Epidermal melanocyte (primary cell): ENCODE measurements at regions not wholly inside any gene's neighbourhood (a gene's known extent, or its start where the extent isn't known, plus 50 kb on each side); places are given as distances from the start of the nearest gene placed in this dataset.
A peak's percentile ranks its signal among the peaks of the same experiment; 100 is the strongest.

Experiments
- DNase-seq: peaks from one replicate; pipeline ENCODE4 v3.0.0; 2011; ENCODE audit warnings: low spot score; ENCODE audit not compliant: insufficient read length

DNA sequence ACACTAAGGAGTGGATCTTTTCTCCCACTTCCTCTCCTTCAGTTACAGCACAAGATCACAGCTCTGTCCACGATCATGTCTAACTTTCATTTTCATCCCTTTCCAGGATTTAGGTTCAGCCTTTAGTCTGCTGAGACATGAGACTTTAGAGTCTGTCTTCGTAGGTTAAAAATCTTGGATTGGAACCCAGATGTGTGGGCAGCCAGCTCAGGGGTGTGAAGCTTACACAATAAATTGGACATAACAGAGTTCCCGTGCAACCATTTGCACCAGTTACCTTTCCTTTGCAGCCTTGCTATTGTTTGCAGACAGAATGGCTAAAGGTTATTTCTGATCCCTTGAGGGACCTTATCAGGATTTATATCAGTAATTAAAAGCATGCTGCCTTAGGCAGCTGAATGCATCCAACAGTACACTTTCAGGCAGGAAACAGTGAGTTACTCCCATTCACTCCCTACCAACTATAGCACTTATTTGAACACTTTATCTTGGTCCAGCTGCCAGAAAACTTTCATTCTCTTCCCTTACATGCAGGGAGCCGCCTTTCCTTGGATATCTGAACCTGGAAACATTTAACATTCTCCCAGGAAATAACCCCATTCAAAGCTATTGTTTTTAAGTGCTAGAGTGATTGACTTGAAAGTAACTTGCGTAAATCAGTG is 87.3 kb downstream of the TMEM100 start:
- no peak for DNase-seq

- DNase-seq: no peak
Measured at GRCh38 chr17:55634702-55635101, 88.0 kb downstream of the TMEM100 start.

GRCh38 chr17:55632893-55633292 is 89.8 kb downstream of the TMEM100 start:
- DNase-seq: no peak

- no peak for DNase-seq
Measured at GRCh38 chr17:55632236-55632635, 90.4 kb downstream of the TMEM100 start.

DNA sequence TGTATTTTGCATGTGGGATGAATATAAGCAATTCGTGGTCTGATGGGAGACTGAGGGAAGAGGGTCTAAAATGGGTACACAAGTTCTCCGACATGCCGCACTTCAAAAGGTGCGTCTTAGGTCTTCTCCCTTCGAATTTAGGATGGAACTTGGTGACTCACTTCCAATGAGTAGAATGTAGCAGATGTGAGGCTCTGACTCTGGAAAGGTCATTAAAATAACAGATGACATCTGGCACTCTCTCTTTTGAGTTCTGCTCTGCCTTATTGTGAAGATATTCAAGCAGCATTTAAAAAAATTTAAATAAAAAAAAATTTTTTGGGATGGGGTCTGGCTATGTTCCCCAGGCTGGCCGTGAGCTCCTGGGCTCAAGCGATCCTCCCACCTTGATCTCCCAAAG is 92.7 kb downstream of the TMEM100 start:
- DNase-seq: peak; percentile 21

DNA sequence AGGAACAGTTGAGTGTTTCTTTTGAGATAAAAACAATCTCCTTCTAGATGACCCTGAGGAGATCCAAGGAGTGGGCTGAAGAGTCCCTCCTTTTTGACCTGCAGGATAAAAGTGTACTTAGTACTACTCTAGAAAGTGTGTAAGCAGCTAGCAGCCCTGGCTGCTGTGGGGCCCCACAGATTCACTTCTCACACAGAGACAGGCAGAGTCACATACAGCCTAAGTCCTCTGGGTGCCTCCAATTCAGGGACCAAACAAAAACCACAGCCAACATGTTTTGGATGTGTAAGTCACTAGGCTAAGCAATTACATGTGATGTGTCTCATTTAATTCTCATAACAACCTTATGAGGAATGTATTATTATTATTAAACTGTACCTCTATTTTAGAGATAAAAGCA is 97.1 kb downstream of the TMEM100 start:
- no peak for DNase-seq

DNA sequence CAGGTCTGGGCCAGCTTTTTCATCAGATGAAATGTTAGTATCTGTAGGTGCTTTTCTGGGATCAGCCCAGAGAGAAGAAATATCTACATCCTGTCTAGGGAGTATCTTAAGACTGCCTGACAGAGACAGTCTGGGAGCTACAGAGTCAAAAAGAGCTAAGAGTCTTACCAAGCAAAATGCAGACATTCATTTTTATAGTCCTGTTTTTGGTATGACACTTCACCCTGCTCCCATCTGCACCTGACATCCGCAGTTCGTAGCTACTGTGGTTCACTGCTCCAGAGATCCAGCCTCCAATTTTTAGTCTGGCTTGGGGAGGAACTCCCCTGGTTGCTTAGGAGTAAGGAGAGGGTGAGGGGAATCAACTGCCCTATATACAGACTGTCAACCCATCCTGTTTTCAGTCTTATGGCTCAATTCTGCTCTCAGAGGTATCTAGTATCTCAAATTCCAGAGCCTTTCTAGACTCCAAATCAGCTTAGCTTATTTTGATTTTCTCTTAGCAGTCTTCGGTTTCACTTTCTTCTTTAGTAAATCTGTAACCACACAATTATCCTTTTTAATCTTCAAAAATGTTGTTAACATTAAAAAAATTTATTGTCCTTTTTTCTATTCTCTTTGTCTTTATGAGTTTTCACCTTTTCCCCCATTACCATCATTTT is 97.8 kb downstream of the TMEM100 start:
- DNase-seq: no peak

DNA sequence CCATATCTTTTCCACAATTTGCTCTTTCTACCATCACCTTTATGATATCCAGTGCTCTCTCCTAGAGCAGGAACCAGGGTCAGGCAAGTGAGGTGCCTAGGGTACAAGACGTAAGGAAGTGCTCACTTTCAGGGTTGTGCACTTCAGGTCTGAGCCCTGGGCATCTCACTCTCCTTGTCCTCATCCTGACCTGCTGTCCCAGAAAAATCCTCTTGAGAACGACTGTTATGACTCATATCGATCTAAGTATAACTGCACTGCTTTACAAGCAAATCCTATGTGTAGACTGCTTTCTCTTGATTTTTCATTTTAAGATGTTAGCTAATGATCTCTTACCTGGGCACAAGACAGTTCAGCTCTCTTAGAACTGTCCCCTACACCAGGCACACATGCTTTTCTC is 100.1 kb downstream of the TMEM100 start:
- DNase-seq: no peak

- no peak for DNase-seq
Measured at GRCh38 chr17:55620945-55621344, 101.7 kb downstream of the TMEM100 start.

- no peak for DNase-seq
Measured at GRCh38 chr17:55620023-55620422, 102.6 kb downstream of the TMEM100 start.

- no peak for DNase-seq
Measured at GRCh38 chr17:55617441-55617840, 105.2 kb downstream of the TMEM100 start.

DNA sequence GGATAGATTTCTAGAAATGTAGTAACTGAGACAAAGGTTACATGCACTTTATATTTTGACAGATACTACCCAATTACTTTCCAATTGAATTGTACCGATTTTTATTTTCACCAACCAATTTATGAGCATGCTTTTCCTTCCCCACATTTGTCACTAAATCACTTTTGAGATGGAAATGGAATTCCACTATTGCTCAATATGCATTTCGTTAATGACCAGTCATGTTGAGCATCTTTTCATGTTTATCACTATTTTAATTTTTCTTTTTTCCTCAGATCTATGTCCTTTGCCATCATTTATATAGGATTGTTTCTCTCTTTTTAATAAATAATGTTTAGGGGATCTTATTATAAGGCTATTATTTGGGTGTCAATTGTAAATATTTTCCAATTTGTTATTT is 102.8 kb upstream of the SMIM36 start:
- no peak for DNase-seq

GRCh38 chr17:55612691-55613141 is 101.5 kb upstream of the SMIM36 start:
- no peak for DNase-seq

DNA sequence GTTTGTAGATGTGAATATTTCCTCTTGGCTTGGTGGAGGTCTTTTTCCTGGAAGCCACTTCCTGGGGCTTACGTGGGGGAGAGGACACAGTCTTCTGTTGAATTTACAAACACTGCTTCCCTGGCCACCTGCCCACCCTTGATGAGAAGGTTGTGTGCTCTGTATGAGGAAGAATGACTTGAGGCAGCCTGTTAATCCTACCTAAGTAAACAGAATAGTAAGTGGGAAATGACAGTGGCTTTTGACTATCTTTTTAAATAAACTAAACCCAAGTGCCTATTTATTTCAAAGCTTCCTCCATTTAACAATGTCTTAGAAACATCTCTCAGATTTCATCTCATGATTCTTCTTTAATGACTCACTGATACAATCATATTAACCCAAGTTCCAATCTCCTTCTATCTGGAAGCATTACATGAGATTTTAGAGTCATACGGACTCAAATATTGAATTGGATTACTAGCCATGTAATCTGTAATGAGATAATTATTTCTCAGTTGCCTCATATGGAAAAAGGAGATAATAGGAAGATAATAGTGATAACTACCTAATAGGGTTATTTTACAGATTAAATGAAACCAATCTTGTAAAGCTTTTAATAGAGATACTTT is 96.6 kb upstream of the SMIM36 start:
- no peak for DNase-seq

GRCh38 chr17:55606488-55606815 is 95.2 kb upstream of the SMIM36 start:
- DNase-seq: no peak

- DNase-seq: no peak
Measured at GRCh38 chr17:55605705-55606487, 94.6 kb upstream of the SMIM36 start.

GRCh38 chr17:55601874-55602364 is 90.7 kb upstream of the SMIM36 start:
- peak; percentile 24 for DNase-seq

- DNase-seq: no peak
Measured at GRCh38 chr17:55598495-55598894, 87.2 kb upstream of the SMIM36 start.

DNA sequence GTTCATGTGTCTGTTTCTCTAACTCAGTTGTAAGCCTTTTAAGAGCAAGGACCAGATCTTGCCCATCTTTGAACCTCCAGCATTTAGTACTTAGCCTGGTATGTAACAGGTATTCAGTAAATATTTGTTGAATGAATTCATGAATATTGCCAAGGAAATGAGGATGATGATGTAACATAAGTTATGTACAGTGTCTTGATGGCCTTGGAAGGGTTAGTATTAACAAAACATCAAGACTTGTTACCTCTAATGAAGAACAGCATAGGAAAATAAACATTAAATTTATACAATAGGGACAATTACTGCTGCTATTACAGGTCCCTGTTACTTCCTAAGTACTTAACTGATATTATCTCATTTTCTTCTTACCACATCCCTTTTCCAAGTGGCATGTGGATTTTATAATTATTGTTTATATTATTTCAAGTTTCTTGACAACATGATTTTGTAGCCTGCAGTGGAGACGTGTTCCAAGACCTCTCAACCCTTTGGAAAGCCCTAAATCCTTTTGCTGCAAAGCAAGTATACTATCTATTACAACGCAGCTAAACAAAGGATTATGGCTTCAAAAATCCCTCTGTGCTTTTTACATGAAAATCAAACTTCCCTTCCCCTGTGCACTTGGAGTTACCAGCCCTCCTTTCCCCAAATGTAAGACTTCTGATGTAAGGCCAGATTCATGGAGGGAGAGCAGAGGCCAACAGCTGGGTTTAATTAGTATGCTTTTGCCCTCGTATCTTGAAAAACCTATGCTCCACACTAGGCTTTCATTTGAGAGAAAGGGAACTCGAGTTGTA is 77.4 kb upstream of the SMIM36 start:
- DNase-seq: no peak

DNA sequence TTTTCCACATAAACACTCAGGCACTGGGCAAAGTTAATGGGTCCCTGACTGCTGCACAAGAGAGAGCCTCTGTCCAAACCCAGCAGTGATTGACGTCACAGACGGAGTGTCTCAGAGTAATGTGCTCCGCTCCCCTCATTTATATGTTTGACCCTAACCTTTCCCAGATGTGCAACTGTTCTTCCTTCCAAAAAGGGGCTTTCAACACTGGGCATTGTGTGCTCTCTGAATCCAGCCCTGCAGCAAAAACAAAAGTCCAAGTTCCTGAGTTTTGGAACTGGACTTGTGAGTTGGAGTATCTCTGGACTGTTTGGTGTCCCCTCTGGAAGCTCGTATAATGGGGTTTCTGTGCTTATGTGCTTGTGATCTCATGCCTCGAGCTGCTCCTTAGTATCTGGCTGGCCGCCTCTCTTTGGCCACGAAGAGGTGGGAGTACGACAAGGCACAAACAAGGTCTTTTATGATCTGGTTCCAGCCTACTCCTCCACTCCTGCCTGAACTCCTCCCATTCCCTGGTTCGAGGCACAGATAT is 76.4 kb upstream of the SMIM36 start:
- DNase-seq: no peak

DNA sequence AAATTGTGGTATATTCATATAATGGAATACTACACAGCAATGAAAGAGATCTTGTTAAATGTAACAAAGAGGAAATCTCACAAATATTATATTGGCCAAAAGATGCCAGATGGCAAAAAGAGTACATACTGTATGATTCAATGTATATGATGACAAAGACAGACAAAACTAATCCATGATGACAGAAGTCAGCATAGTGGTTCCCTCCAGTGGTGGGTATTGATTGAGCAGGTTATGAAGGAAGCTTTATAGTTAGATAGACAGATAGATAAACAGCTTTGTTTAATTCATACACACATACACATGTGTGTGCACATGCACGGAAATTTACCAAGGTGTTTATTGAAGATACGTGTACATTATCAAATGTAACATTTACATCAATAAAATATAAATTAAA is 74.4 kb upstream of the SMIM36 start:
- no peak for DNase-seq
